DOHH2 (cell line): ENCODE measurements at regions not wholly inside any gene's neighbourhood (a gene's known extent, or its start where the extent isn't known, plus 50 kb on each side); places are given as distances from the start of the nearest gene placed in this dataset.

ENCODE experiments used
- CTCF ChIP-seq: fragments of 200-600 bp; sonication (generic); IDR thresholded peaks from one replicate; pipeline ENCODE4 v1.5.1; 2014; ENCODE audit warnings: antibody characterized with exemption, mild to moderate bottlenecking, low read depth, low read length; ENCODE audit not compliant: poor library complexity, severe bottlenecking
- EZH2phosphoT487 ChIP-seq: fragments of 200-600 bp; sonication (generic); IDR thresholded peaks from 2 replicates; pipeline ENCODE4 v1.6.1; 2017; ENCODE audit warnings: borderline replicate concordance, mild to moderate bottlenecking, antibody characterized with exemption, low read length, moderate library complexity, mixed read lengths

GRCh38 chr20:11851646-11852045 lies 66.0 kb upstream of the BTBD3 start:
- TF ChIP-seq CTCF: no peak
- no peak for TF ChIP-seq EZH2phosphoT487
